CD4-positive, alpha-beta T cell (primary cell): ENCODE measurements at regions not wholly inside any gene's neighbourhood (a gene's known extent, or its start where the extent isn't known, plus 50 kb on each side); places are given as distances from the start of the nearest gene placed in this dataset.

ENCODE experiments used
- ATAC-seq: fragments of 200-7000 bp; cut with Tn5 transposase; one replicate; pipeline ENCODE4 v1.10.0; 2022; ENCODE audit warnings: mild to moderate bottlenecking; ENCODE audit not compliant: poor library complexity
- CTCF ChIA-PET: fragments of 350-600 bp; sonication (Branson Sonifier 250); formaldehyde crosslinking; loops from one replicate; lab custom pipeline; 2021; ENCODE audit warnings: antibody characterized with exemption, inconsistent platforms; lab: Charles Lee
- POLR2A ChIA-PET: fragments of 350-600 bp; sonication (Branson Sonifier 250); formaldehyde crosslinking; loops from one replicate; lab custom pipeline; 2021; ENCODE audit warnings: antibody characterized with exemption, inconsistent platforms; lab: Charles Lee
- DNase-seq, 14 experiments: peaks; one replicate each; pipeline ENCODE4 v3.0.0-alpha.2; 2013 to 2020; ENCODE audit warnings: mixed read lengths in 2 of 14
- H3K27ac ChIP-seq, 2 donors: one replicate each; pipeline versions ENCODE4 v1.5.1 to v1.7.0; 2013; ENCODE audit warnings: low read length in 2 of 2, low read depth in 1 of 2, mild to moderate bottlenecking in 1 of 2
- H3K27me3 ChIP-seq, 2 experiments: 1 replicate in 1 of 2; 2 replicates in 1 of 2; pipeline versions ENCODE4 v1.6.1 to v1.7.0; 2013; ENCODE audit warnings: low read length in 2 of 2, control low read depth in 1 of 2, mild to moderate bottlenecking in 1 of 2, moderate library complexity in 1 of 2; ENCODE audit not compliant: insufficient read depth in 2 of 2, control insufficient read depth in 1 of 2
- H3K36me3 ChIP-seq: one replicate; pipeline ENCODE4 v1.6.1; 2013; ENCODE audit warnings: low read length, control low read depth; ENCODE audit not compliant: insufficient read depth
- H3K4me1 ChIP-seq: one replicate; pipeline ENCODE4 v1.6.1; 2013; ENCODE audit warnings: low read length, control low read depth; ENCODE audit not compliant: insufficient read depth
- H3K4me3 ChIP-seq: one replicate; pipeline ENCODE4 v1.5.1; 2013; ENCODE audit warnings: mild to moderate bottlenecking, low read length, moderate library complexity
- H3K9me3 ChIP-seq, 2 experiments: 1 replicate in 1 of 2; 2 replicates in 1 of 2; pipeline versions ENCODE4 v1.6.1 to v1.7.0; 2013; ENCODE audit warnings: low read length in 2 of 2, mild to moderate bottlenecking in 2 of 2, control low read depth in 1 of 2, moderate library complexity in 1 of 2; ENCODE audit not compliant: control insufficient read depth in 1 of 2, insufficient read depth in 1 of 2
- H3K27ac Mint-ChIP-seq: one replicate; pipeline ENCODE4 v1.8.0; 2020; ENCODE audit warnings: mixed read lengths
- H3K27me3 Mint-ChIP-seq: one replicate; pipeline ENCODE4 v1.8.0; 2021; ENCODE audit warnings: mixed read lengths
- H3K36me3 Mint-ChIP-seq: one replicate; pipeline ENCODE4 v1.8.0; 2021; ENCODE audit warnings: low read depth, mixed read lengths
- H3K4me1 Mint-ChIP-seq: one replicate; pipeline ENCODE4 v1.8.0; 2021; ENCODE audit warnings: low read depth, mixed read lengths
- H3K4me3 Mint-ChIP-seq: one replicate; pipeline ENCODE4 v1.8.0; 2020; ENCODE audit warnings: mild to moderate bottlenecking, mixed read lengths
- H3K9me3 Mint-ChIP-seq: one replicate; pipeline ENCODE4 v1.8.0; 2020; ENCODE audit warnings: mixed read lengths
- intact Hi-C, 2 experiments: fragments of 100-400 bp; cut with DNase I in 1 of 2; cut with micrococcal nuclease in 1 of 2; formaldehyde crosslinking; loops; one replicate each; pipeline versions ENCODE4 v1.15.1 to v1.9.0; 2023 to 2025; cut with DNase I, micrococcal nuclease
- TF ChIP-seq, protein P1 (sequence below): fragments of 200-600 bp; IDR thresholded peaks from one replicate; pipeline ENCODE4 v1.8.0; 2022; ENCODE audit warnings: antibody characterized with exemption, mild to moderate bottlenecking

DNA sequence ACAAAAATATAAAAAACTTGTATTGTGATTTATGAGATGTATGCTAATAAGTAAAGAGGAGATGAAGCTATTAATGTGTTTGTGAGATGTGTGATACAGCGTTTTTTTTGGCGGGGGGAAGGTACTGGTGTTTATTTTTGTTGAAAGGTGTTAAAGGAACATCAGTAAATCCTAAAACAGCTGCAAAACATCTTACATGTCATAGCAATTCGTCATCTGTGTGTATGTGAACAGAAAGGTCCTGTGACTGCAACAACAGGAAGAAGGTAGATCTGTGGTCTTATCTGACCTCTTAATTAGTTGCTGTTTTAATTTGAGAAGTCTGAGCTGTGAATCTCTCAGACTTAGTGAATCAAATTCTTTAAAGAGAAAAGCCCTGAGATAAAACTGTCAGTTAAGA, 1041.1 kb downstream of the JRKL start:
- Mint-ChIP-seq H3K27me3 (no peaks in the 10 kb centered on the region), H3K36me3 (no peaks in the 10 kb centered on the region), H3K27ac (no peak overlapping the region), H3K9me3 (peaks cover 2% of the 10 kb centered on the region), H3K4me3 (no peak overlapping the region), H3K4me1 (no peaks in the 10 kb centered on the region)
- DNase-seq (no peak), ATAC-seq (no peak)
- ChIA-PET CTCF (no interaction called here), POLR2A (no interaction called here)
- Histone ChIP-seq H3K4me1 (no peaks in the 10 kb centered on the region), H3K4me3 (no peak overlapping the region), H3K27me3 (no peaks in the 10 kb centered on the region), H3K36me3 (no peaks in the 10 kb centered on the region), H3K27ac (no peak overlapping the region), H3K9me3 (no peaks in the 10 kb centered on the region)
- intact Hi-C loops: no loop called here
- TF ChIP-seq, protein P1, sequence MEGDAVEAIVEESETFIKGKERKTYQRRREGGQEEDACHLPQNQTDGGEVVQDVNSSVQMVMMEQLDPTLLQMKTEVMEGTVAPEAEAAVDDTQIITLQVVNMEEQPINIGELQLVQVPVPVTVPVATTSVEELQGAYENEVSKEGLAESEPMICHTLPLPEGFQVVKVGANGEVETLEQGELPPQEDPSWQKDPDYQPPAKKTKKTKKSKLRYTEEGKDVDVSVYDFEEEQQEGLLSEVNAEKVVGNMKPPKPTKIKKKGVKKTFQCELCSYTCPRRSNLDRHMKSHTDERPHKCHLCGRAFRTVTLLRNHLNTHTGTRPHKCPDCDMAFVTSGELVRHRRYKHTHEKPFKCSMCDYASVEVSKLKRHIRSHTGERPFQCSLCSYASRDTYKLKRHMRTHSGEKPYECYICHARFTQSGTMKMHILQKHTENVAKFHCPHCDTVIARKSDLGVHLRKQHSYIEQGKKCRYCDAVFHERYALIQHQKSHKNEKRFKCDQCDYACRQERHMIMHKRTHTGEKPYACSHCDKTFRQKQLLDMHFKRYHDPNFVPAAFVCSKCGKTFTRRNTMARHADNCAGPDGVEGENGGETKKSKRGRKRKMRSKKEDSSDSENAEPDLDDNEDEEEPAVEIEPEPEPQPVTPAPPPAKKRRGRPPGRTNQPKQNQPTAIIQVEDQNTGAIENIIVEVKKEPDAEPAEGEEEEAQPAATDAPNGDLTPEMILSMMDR: no peak

DNA sequence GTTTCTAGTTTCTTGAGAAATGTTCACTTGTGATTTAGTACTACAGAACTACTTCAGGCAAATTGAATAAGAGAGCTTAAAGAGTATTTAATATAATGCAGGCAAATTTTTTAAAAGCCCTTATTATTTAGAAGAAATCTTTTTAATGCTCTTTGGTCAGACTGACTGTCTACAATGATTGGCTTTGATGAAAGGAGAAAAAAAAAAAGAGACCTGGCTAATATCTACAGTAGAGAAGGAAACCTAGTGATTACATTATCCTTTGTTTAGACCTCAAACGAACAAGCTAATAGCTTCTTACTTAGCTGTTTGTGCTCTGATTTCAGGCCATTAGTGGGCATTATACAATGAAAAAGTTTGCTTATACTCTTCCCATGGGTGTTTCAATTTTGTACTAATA, 1043.1 kb downstream of the JRKL start:
- ATAC-seq (no peak), DNase-seq (no peak)
- no peaks in the 10 kb centered on the region for H3K27me3 Mint-ChIP-seq
- Histone ChIP-seq H3K4me3 (no peak overlapping the region), H3K27me3 (no peaks in the 10 kb centered on the region), H3K9me3 (no peaks in the 10 kb centered on the region), H3K4me1 (no peaks in the 10 kb centered on the region), H3K36me3 (no peaks in the 10 kb centered on the region), H3K27ac (no peak overlapping the region)
- no peak overlapping the region for H3K4me3 Mint-ChIP-seq
- H3K4me1 Mint-ChIP-seq: no peaks in the 10 kb centered on the region
- TF ChIP-seq, protein P1: no peak
- CTCF ChIA-PET: no interaction called here
- intact Hi-C loops: no loop called here
- no peak overlapping the region for H3K27ac Mint-ChIP-seq
- POLR2A ChIA-PET: no interaction called here
- H3K9me3 Mint-ChIP-seq: peaks cover 2% of the 10 kb centered on the region
- no peaks in the 10 kb centered on the region for H3K36me3 Mint-ChIP-seq

- Mint-ChIP-seq H3K9me3 (peaks cover 11% of the 10 kb centered on the region), H3K4me3 (no peak overlapping the region), H3K36me3 (no peaks in the 10 kb centered on the region), H3K4me1 (no peaks in the 10 kb centered on the region), H3K27me3 (no peaks in the 10 kb centered on the region), H3K27ac (no peak overlapping the region)
- ChIA-PET CTCF (no interaction called here), POLR2A (no interaction called here)
- ATAC-seq (no peak), DNase-seq (no peak)
- no peaks in the 10 kb centered on the region for H3K27me3 ChIP-seq
- intact Hi-C loops: no loop called here
- H3K4me1 ChIP-seq: no peaks in the 10 kb centered on the region
- H3K4me3 ChIP-seq: no peak overlapping the region
- H3K9me3 ChIP-seq: no peaks in the 10 kb centered on the region
- TF ChIP-seq, protein P1: no peak
- H3K36me3 ChIP-seq: no peaks in the 10 kb centered on the region
- no peak overlapping the region for H3K27ac ChIP-seq
These were observed 1055.7 kb downstream of the JRKL start for GRCh38 chr11:97445561-97445960.
